Vagina (tissue), 2 donors: ENCODE measurements at regions not wholly inside any gene's neighbourhood (a gene's known extent, or its start where the extent isn't known, plus 50 kb on each side); places are given as distances from the start of the nearest gene placed in this dataset.

Experiments
- CTCF ChIP-seq, 3 experiments: fragments of 450-650 bp in 2 of 3; fragments of 200-600 bp in 1 of 3; sonication (generic) in 1 of 3; IDR thresholded peaks; one replicate each; pipeline ENCODE4 v1.5.1; 2017 to 2019; ENCODE audit warnings: antibody characterized with exemption in 3 of 3, mild to moderate bottlenecking in 2 of 3, moderate library complexity in 2 of 3
- POLR2A ChIP-seq, 2 donors: fragments of 450-650 bp; IDR thresholded peaks; one replicate each; pipeline ENCODE4 v1.6.1; 2017; ENCODE audit warnings: antibody characterized with exemption in 2 of 2, mild to moderate bottlenecking in 2 of 2, moderate library complexity in 2 of 2
- POLR2AphosphoS5 ChIP-seq, 2 donors: sonication (generic); formaldehyde crosslinking; IDR thresholded peaks; one replicate each; pipeline ENCODE4 v1.9.0; 2017; ENCODE audit warnings: antibody characterized with exemption in 2 of 2, mild to moderate bottlenecking in 2 of 2, low read depth in 1 of 2; ENCODE audit not compliant: insufficient read depth in 1 of 2

- TF ChIP-seq POLR2A (IDR thresholded peaks at IDR 0.05) (no peak), CTCF (IDR thresholded peaks at IDR 0.05) (no peak), POLR2AphosphoS5 (IDR thresholded peaks at IDR 0.05; ENCODE audit: insufficient read depth in 1 of 2, low read depth in 1 of 2) (no peak)
Measured at GRCh38 chr2:83595926-83596325, 863.2 kb downstream of the SUCLG1 start.
